Thoracic aorta (tissue), 2 donors: ENCODE measurements at regions not wholly inside any gene's neighbourhood (a gene's known extent, or its start where the extent isn't known, plus 50 kb on each side); places are given as distances from the start of the nearest gene placed in this dataset.

Source experiments
- ATAC-seq: fragments of 150-250 bp; one replicate; pipeline ENCODE4 v1.8.0; 2017; ENCODE audit warnings: low read depth; ENCODE audit not compliant: insufficient number of reproducible peaks, low FRiP score
- DNase-seq: peaks from one replicate; pipeline ENCODE4 v3.0.0-alpha.2; 2020; ENCODE audit warnings: low spot score
- H3K27ac ChIP-seq, 2 donors: fragments of 200-600 bp; sonication (generic); 1 replicate in 1 of 2; 2 replicates in 1 of 2; pipeline ENCODE4 v1.5.1; 2016; ENCODE audit warnings: mild to moderate bottlenecking in 2 of 2, moderate library complexity in 2 of 2
- H3K27me3 ChIP-seq: fragments of 200-600 bp; sonication (generic); replicated peaks from 2 replicates; pipeline ENCODE4 v1.6.0; 2016; ENCODE audit warnings: mild to moderate bottlenecking; ENCODE audit not compliant: insufficient read depth
- H3K36me3 ChIP-seq: fragments of 200-600 bp; sonication (generic); one replicate; pipeline ENCODE4 v1.5.1; 2016
- H3K4me1 ChIP-seq, 2 donors: fragments of 200-600 bp; sonication (generic); 1 replicate in 1 of 2; 2 replicates in 1 of 2; pipeline versions ENCODE4 v1.5.1 to v1.6.0; 2016; ENCODE audit warnings: low read depth in 2 of 2, mild to moderate bottlenecking in 1 of 2; ENCODE audit not compliant: control insufficient read depth in 1 of 2
- H3K4me3 ChIP-seq: fragments of 200-600 bp; sonication (generic); 2 replicates; pipeline ENCODE4 v1.5.1; 2016; ENCODE audit warnings: mild to moderate bottlenecking
- H3K9me3 ChIP-seq: fragments of 200-600 bp; sonication (generic); 2 replicates; pipeline ENCODE4 v1.5.1; 2016
- CTCF ChIP-seq: fragments of 200-600 bp; sonication (generic); IDR thresholded peaks from one replicate; pipeline ENCODE4 v1.5.1; 2019; ENCODE audit warnings: antibody characterized with exemption

GRCh38 chr2:221716426-221717303 is 144.6 kb upstream of the EPHA4 start:
- no peak for TF ChIP-seq CTCF
- ATAC-seq (no peak), DNase-seq (no peak)
- H3K27ac ChIP-seq = no peak overlapping the region
- no peaks in the 10 kb centered on the region for H3K9me3 ChIP-seq
- H3K4me1 ChIP-seq = no peaks in the 10 kb centered on the region
- no peaks in the 10 kb centered on the region for H3K36me3 ChIP-seq
- no peaks in the 10 kb centered on the region for H3K27me3 ChIP-seq
- no peak overlapping the region for H3K4me3 ChIP-seq

- Histone ChIP-seq H3K27ac (no peak overlapping the region), H3K9me3 (no peaks in the 10 kb centered on the region), H3K36me3 (no peaks in the 10 kb centered on the region), H3K27me3 (no peaks in the 10 kb centered on the region), H3K4me1 (no peaks in the 10 kb centered on the region), H3K4me3 (no peak overlapping the region)
- TF ChIP-seq CTCF = no peak
- ATAC-seq (no peak), DNase-seq (no peak)
These were observed 143.6 kb upstream of the EPHA4 start for GRCh38 chr2:221715523-221716247.

- H3K4me1 ChIP-seq = no peaks in the 10 kb centered on the region
- no peak for DNase-seq
- no peak overlapping the region for H3K4me3 ChIP-seq
- no peaks in the 10 kb centered on the region for H3K9me3 ChIP-seq
- no peaks in the 10 kb centered on the region for H3K27me3 ChIP-seq
- no peak for TF ChIP-seq CTCF
- ATAC-seq = no peak
- H3K27ac ChIP-seq = no peak overlapping the region
- no peaks in the 10 kb centered on the region for H3K36me3 ChIP-seq
These were observed 138.6 kb upstream of the EPHA4 start for GRCh38 chr2:221710744-221711143.

GRCh38 chr2:221708902-221709301 is 136.8 kb upstream of the EPHA4 start:
- ATAC-seq (no peak), DNase-seq (no peak)
- Histone ChIP-seq H3K27ac (no peak overlapping the region), H3K36me3 (no peaks in the 10 kb centered on the region), H3K4me3 (no peak overlapping the region), H3K27me3 (no peaks in the 10 kb centered on the region), H3K4me1 (no peaks in the 10 kb centered on the region), H3K9me3 (no peaks in the 10 kb centered on the region)
- TF ChIP-seq CTCF = no peak

GRCh38 chr2:221705185-221705877 is 133.2 kb upstream of the EPHA4 start:
- DNase-seq (no peak), ATAC-seq (no peak)
- no peak for TF ChIP-seq CTCF
- Histone ChIP-seq H3K4me1 (no peaks in the 10 kb centered on the region), H3K4me3 (no peak overlapping the region), H3K9me3 (no peaks in the 10 kb centered on the region), H3K27ac (no peak overlapping the region), H3K27me3 (no peaks in the 10 kb centered on the region), H3K36me3 (no peaks in the 10 kb centered on the region)
